ENCODE measurements at regions not wholly inside any gene's neighbourhood (a gene's known extent, or its start where the extent isn't known, plus 50 kb on each side); places are given as distances from the start of the nearest gene placed in this dataset.

- no peak for DNase-seq (ENCODE audit: extremely low spot score)
- no peak for TF ChIP-seq CTCF (IDR thresholded peaks at IDR 0.05; ENCODE audit: control extremely low read depth, extremely low read depth, low read depth, missing control alignments)
- POLR2A ChIA-PET = no interaction called here
- CTCF ChIA-PET = no interaction called here
Measured at GRCh38 chr20:41870869-41871462, 252.8 kb upstream of the CHD6 start.

- no peak for DNase-seq (ENCODE audit: extremely low spot score)
- no peak for TF ChIP-seq CTCF (IDR thresholded peaks at IDR 0.05; ENCODE audit: control extremely low read depth, extremely low read depth, low read depth, missing control alignments)
- ChIA-PET POLR2A (no interaction called here), CTCF (no interaction called here)
Measured at GRCh38 chr20:41869261-41869660, 251.1 kb upstream of the CHD6 start.

- ChIA-PET CTCF (interaction anchor here (0.9 to 1.7 kb wide), 2 partner anchors 12 to 91 kb away, joined by 4 read pairs; no protein-coding TSS in a partner anchor), POLR2A (no interaction called here)
- no peak for DNase-seq (ENCODE audit: extremely low spot score)
- TF ChIP-seq CTCF (IDR thresholded peaks at IDR 0.05; ENCODE audit: control extremely low read depth, extremely low read depth, low read depth, missing control alignments) = no peak
Measured at GRCh38 chr20:41865938-41866337, 247.8 kb upstream of the CHD6 start.

GRCh38 chr20:41862476-41862875 is 244.3 kb upstream of the CHD6 start:
- ChIA-PET POLR2A (no interaction called here), CTCF (no interaction called here)
- no peak for TF ChIP-seq CTCF (IDR thresholded peaks at IDR 0.05; ENCODE audit: control extremely low read depth, extremely low read depth, low read depth, missing control alignments)
- no peak for DNase-seq (ENCODE audit: extremely low spot score)

- no peak for TF ChIP-seq CTCF (IDR thresholded peaks at IDR 0.05; ENCODE audit: control extremely low read depth, extremely low read depth, low read depth, missing control alignments)
- ChIA-PET POLR2A (no interaction called here), CTCF (no interaction called here)
- no peak for DNase-seq (ENCODE audit: extremely low spot score)
Measured at GRCh38 chr20:41861772-41862422, 243.7 kb upstream of the CHD6 start.

- DNase-seq (ENCODE audit: extremely low spot score) = no peak
- POLR2A ChIA-PET = no interaction called here
- CTCF ChIA-PET = interaction anchor here (1.4 to 1.5 kb wide), 2 partner anchors 10 to 12 kb away, joined by 3 to 4 read pairs; no protein-coding TSS in a partner anchor
- TF ChIP-seq CTCF (IDR thresholded peaks at IDR 0.05; ENCODE audit: control extremely low read depth, extremely low read depth, low read depth, missing control alignments) = no peak
Measured at GRCh38 chr20:41854765-41855164, 236.6 kb upstream of the CHD6 start.

Data from GM10248 (cell line).